ENCODE measurements at regions not wholly inside any gene's neighbourhood (a gene's known extent, or its start where the extent isn't known, plus 50 kb on each side); places are given as distances from the start of the nearest gene placed in this dataset.

- TF ChIP-seq ZNF462 (CRISPR knock-in tag; IDR thresholded peaks at IDR 0.05) (no peak), NANOG (IDR thresholded peaks at IDR 0.05; ENCODE audit: borderline replicate concordance) (no peak), ZNF331 (CRISPR knock-in tag; IDR thresholded peaks at IDR 0.05; ENCODE audit: low read depth) (no peak), EZH2phosphoT487 (IDR thresholded peaks at IDR 0.05; ENCODE audit: unreplicated experiment) (no peak), STAT1 (IDR thresholded peaks at IDR 0.05; ENCODE audit: unreplicated experiment) (no peak), ZNF114 (CRISPR knock-in tag; IDR thresholded peaks at IDR 0.05) (no peak), JUNB (IDR thresholded peaks at IDR 0.05; ENCODE audit: unreplicated experiment) (no peak), POLR2AphosphoS5 (IDR thresholded peaks at IDR 0.05; ENCODE audit: low read depth) (no peak)
- TF ChIP-seq, protein P1, sequence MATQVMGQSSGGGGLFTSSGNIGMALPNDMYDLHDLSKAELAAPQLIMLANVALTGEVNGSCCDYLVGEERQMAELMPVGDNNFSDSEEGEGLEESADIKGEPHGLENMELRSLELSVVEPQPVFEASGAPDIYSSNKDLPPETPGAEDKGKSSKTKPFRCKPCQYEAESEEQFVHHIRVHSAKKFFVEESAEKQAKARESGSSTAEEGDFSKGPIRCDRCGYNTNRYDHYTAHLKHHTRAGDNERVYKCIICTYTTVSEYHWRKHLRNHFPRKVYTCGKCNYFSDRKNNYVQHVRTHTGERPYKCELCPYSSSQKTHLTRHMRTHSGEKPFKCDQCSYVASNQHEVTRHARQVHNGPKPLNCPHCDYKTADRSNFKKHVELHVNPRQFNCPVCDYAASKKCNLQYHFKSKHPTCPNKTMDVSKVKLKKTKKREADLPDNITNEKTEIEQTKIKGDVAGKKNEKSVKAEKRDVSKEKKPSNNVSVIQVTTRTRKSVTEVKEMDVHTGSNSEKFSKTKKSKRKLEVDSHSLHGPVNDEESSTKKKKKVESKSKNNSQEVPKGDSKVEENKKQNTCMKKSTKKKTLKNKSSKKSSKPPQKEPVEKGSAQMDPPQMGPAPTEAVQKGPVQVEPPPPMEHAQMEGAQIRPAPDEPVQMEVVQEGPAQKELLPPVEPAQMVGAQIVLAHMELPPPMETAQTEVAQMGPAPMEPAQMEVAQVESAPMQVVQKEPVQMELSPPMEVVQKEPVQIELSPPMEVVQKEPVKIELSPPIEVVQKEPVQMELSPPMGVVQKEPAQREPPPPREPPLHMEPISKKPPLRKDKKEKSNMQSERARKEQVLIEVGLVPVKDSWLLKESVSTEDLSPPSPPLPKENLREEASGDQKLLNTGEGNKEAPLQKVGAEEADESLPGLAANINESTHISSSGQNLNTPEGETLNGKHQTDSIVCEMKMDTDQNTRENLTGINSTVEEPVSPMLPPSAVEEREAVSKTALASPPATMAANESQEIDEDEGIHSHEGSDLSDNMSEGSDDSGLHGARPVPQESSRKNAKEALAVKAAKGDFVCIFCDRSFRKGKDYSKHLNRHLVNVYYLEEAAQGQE (IDR thresholded peaks at IDR 0.05; ENCODE audit: unreplicated experiment): no peak
Observed at GRCh38 chr2:120571015-120571728, 164.5 kb upstream of the GLI2 start (continued).
